Prostate gland (tissue), 2 donors: ENCODE measurements at regions not wholly inside any gene's neighbourhood (a gene's known extent, or its start where the extent isn't known, plus 50 kb on each side); places are given as distances from the start of the nearest gene placed in this dataset.

Experiments
- DNase-seq: peaks from one replicate; pipeline ENCODE4 v3.0.0-alpha.2; 2019; ENCODE audit warnings: low spot score
- H3K27ac ChIP-seq, 2 donors: fragments of 200-600 bp; sonication (generic); 2 replicates each; pipeline ENCODE4 v1.5.1; 2017 to 2019
- H3K27me3 ChIP-seq: fragments of 200-600 bp; sonication (generic); replicated peaks from 2 replicates; pipeline ENCODE4 v1.5.1; 2019; ENCODE audit not compliant: insufficient read depth
- H3K36me3 ChIP-seq, 2 donors: fragments of 200-600 bp; sonication (generic); 1 replicate in 1 of 2; 2 replicates in 1 of 2; pipeline versions ENCODE4 v1.5.1 to v1.8.1; 2017 to 2019
- H3K4me1 ChIP-seq: fragments of 200-600 bp; sonication (generic); replicated peaks from 2 replicates; pipeline ENCODE4 v1.5.1; 2019
- H3K4me3 ChIP-seq, 2 donors: fragments of 200-600 bp; sonication (generic); 2 replicates each; pipeline ENCODE4 v1.5.1; 2017 to 2019
- H3K9me3 ChIP-seq: fragments of 200-600 bp; sonication (generic); 2 replicates; pipeline ENCODE4 v1.5.1; 2017
- CTCF ChIP-seq, 4 experiments: fragments of 200-600 bp in 2 of 4; fragments of 450-650 bp in 2 of 4; sonication (generic) in 2 of 4; IDR thresholded peaks; 1 replicate in 3 of 4; 2 replicates in 1 of 4; pipeline ENCODE4 v1.5.1; 2016 to 2019; ENCODE audit warnings: antibody characterized with exemption in 4 of 4, mild to moderate bottlenecking in 2 of 4, moderate library complexity in 2 of 4
- POLR2A ChIP-seq: fragments of 450-650 bp; IDR thresholded peaks from one replicate; pipeline ENCODE4 v1.6.1; 2016; ENCODE audit warnings: antibody characterized with exemption, mild to moderate bottlenecking
- POLR2AphosphoS5 ChIP-seq: sonication (generic); formaldehyde crosslinking; IDR thresholded peaks from one replicate; pipeline ENCODE4 v1.6.1; 2017; ENCODE audit warnings: antibody characterized with exemption
- WGBS: methylation state at CpG from one replicate; pipeline ENCODE4 v1.1.5; 2018; 5-methylcytosine and 5-hydroxymethylcytosine counted together
- intact Hi-C: fragments of 100-400 bp; cut with DNase I; formaldehyde crosslinking; loops from one replicate; pipeline ENCODE4 v1.14.2; 2022

- no peak for DNase-seq
- H3K4me3 ChIP-seq = no peak overlapping the region
- no peaks in the 10 kb centered on the region for H3K4me1 ChIP-seq
- H3K27me3 ChIP-seq = no peaks in the 10 kb centered on the region
- intact Hi-C loops = no loop called here
- H3K27ac ChIP-seq = no peak overlapping the region
- no peaks in the 10 kb centered on the region for H3K36me3 ChIP-seq
- H3K9me3 ChIP-seq = no peaks in the 10 kb centered on the region
- TF ChIP-seq POLR2A = no peak
- no peak for TF ChIP-seq POLR2AphosphoS5
- TF ChIP-seq CTCF (IDR thresholded peaks at IDR 0.05) = no peak
Observed at GRCh38 chr7:33773053-33773452, 132.3 kb upstream of the BMPER start.

- no peak for TF ChIP-seq POLR2AphosphoS5
- no peak for TF ChIP-seq POLR2A
- no peak for TF ChIP-seq CTCF (IDR thresholded peaks at IDR 0.05)
- intact Hi-C loops = no loop called here
- Histone ChIP-seq H3K4me3 (no peak overlapping the region), H3K36me3 (no peaks in the 10 kb centered on the region), H3K9me3 (no peaks in the 10 kb centered on the region), H3K27ac (no peak overlapping the region), H3K27me3 (no peaks in the 10 kb centered on the region), H3K4me1 (no peaks in the 10 kb centered on the region)
- no peak for DNase-seq
- WGBS = 49% methylated on average over 6 of the region's 6 CpGs
Observed at GRCh38 chr7:33774762-33775523, 130.4 kb upstream of the BMPER start.

GRCh38 chr7:33775790-33776189, 129.5 kb upstream of the BMPER start:
- TF ChIP-seq POLR2AphosphoS5 (no peak), POLR2A (no peak), CTCF (IDR thresholded peaks at IDR 0.05) (no peak)
- no peak for DNase-seq
- Histone ChIP-seq H3K4me1 (no peaks in the 10 kb centered on the region), H3K27me3 (no peaks in the 10 kb centered on the region), H3K4me3 (no peak overlapping the region), H3K36me3 (no peaks in the 10 kb centered on the region), H3K27ac (no peak overlapping the region), H3K9me3 (no peaks in the 10 kb centered on the region)
- 88% methylated on average over 4 of the region's 4 CpGs for WGBS
- intact Hi-C loops = no loop called here

GRCh38 chr7:33776788-33777187, 128.6 kb upstream of the BMPER start:
- H3K9me3 ChIP-seq = no peaks in the 10 kb centered on the region
- intact Hi-C loops = no loop called here
- no peak overlapping the region for H3K4me3 ChIP-seq
- DNase-seq = no peak
- no peaks in the 10 kb centered on the region for H3K27me3 ChIP-seq
- TF ChIP-seq POLR2AphosphoS5 (no peak), CTCF (IDR thresholded peaks at IDR 0.05) (no peak), POLR2A (no peak)
- 63% methylated on average over 3 of the region's 3 CpGs for WGBS
- no peaks in the 10 kb centered on the region for H3K4me1 ChIP-seq
- H3K27ac ChIP-seq = no peak overlapping the region
- H3K36me3 ChIP-seq = no peaks in the 10 kb centered on the region

- Histone ChIP-seq H3K27ac (no peak overlapping the region), H3K9me3 (no peaks in the 10 kb centered on the region), H3K4me3 (no peak overlapping the region), H3K4me1 (no peaks in the 10 kb centered on the region), H3K27me3 (no peaks in the 10 kb centered on the region), H3K36me3 (no peaks in the 10 kb centered on the region)
- no peak for DNase-seq
- WGBS = 89% methylated on average over 2 of the region's 2 CpGs
- TF ChIP-seq CTCF (IDR thresholded peaks at IDR 0.05) (no peak), POLR2AphosphoS5 (no peak), POLR2A (no peak)
- intact Hi-C loops = no loop called here
Observed at GRCh38 chr7:33778195-33778594, 127.1 kb upstream of the BMPER start.
